ENCODE measurements at regions not wholly inside any gene's neighbourhood (a gene's known extent, or its start where the extent isn't known, plus 50 kb on each side); places are given as distances from the start of the nearest gene placed in this dataset.
"Not testable (repeated sequence)": the region's sequence is repeated elsewhere in the genome, so short reads cannot be mapped to it uniquely, and the experiment has no call there.

DNA sequence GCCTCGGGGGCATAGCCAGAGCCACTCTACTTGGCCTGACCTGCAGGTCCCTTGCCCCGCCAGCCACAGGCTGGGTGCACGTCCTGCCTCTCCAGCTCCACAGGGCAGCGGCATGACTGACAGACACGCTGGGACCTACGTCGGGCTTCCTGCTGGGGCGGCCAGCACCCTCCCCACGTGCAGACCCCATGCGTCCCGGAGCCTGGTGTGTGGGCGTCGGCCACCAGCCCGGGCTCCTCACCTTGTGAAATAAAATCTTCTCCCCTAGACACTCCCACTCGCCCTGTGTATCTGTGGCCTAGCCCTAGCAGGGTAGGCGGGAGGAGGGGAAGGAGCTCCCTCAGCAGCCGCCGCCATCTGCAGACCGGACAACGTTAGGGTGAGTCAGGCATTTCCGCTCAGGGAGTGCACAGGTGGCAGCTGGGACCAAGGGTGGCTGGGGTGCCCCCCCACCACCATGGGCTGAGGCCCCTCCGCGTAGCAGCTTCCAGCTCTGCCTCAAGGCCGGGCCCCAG, 119.5 kb downstream of the IGLL1 start:
- DNase-seq (ENCODE audit: low read depth, low spot score), result not testable (repeated sequence)

DNA sequence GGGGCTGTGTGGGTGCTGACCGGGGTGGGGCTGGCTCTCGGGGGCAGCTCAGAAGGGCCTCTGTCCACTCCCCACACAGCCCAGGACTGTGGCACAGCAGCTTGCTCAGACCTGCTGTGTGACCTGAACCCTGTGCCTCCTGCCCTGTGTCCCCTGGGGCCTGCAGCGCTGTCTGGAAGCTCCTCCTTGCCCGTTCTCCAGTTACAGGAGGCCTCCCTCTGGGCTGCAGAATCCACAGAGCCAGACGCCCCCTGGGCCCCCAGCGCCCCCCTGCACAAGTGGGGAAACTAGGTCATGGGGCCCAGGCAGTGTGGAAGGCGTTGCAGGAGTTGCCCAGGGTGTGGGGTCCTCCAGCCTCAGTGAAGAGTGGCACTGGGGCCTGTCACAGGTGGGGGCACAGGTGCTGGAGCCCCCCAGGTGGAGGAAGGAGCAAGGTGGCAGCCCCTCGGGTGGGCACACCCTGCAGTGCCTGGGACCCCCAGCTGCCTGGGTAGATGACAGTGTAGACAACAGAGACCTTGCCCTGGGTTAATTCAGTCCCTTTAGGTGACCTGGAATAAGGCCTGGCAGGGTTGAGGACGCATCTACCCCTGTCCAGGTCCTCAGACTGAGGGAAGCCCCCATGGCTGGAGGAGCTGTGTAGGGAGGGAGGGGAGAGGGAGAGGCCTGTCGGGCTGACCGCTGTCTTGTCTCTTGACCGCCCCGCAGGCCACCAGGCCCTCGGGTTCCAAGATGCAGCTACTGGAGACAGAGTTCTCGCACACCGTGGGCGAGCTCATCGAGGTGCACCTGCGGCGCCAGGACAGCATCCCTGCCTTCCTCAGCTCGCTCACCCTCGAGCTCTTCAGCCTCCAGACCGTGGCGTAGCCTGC, 120.2 kb downstream of the IGLL1 start:
- DNase-seq (ENCODE audit: low read depth, low spot score), result not testable (repeated sequence)

DNA sequence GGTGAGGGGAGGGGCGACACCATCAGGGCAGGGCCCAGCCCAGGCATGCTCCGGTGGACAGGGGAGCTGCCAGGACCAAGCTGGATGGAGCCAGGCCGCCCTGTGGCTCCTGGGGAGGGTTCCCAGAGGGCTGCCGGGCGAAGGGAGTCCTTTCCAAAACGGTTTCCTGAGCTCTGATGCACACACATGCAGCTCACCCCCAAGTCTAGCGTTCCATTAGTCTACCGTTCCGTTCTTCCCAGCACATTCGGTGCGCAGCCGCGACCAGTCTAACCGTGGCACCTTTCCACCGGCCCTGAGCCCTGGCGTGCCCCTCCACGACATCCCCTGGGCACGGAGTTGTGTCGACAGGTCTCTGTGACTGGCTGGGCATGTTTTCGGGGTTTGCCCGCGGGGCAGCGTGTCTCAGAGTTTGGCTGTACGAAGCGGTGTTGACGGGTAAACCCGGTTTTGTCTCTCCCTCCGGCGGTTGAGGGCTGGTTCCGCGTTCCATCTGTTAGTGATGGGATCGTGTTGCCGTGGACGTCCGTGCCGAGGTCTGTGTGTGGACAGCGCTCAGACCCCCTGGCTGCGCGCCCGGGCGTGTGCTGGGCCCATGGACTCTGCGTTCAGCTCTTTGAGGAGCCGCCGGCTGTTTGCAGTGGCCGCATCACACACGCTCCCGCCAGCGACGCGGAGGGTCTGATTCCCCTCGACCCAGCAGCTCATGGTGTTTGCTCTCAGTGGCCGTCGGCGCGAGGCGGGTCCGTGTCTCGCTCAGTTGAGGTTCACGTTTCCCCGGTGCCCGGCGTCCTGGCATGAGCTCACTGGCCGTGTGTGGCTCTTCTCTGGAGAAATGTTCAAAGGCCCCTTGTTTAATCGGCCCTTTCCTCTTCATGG, 121.2 kb downstream of the IGLL1 start:
- DNase-seq (ENCODE audit: low read depth, low spot score), result no peak

DNA sequence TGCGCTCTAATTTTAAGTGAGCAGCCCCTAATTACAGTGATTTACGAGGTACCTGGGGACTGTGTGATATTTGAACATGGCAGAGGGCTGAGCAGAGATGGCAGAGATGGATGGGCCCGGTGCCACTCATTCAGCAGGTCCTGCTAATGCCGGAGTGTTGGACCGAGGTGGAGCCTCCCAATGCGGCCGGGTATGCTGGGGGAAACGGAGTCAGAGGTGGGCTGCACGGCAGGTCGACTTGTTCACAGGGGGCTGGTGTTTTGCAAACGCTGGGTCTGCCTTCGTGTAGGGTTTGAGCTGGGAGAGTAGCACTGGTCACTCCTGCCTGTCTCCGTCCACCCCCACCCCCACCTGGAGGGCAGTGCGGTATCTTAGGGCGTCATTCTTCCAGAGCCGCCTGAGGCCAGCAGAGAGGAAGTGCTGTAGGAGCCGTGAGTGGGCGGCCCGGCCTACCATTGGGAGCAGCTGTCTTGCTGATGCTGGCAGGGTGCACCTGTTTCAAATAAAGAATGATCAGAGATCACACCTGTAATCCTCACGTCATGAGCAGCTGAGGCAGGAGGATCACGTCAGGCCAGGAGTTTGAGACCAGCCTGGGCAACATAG, 122.6 kb downstream of the IGLL1 start:
- no peak for DNase-seq (ENCODE audit: low read depth, low spot score)

DNA sequence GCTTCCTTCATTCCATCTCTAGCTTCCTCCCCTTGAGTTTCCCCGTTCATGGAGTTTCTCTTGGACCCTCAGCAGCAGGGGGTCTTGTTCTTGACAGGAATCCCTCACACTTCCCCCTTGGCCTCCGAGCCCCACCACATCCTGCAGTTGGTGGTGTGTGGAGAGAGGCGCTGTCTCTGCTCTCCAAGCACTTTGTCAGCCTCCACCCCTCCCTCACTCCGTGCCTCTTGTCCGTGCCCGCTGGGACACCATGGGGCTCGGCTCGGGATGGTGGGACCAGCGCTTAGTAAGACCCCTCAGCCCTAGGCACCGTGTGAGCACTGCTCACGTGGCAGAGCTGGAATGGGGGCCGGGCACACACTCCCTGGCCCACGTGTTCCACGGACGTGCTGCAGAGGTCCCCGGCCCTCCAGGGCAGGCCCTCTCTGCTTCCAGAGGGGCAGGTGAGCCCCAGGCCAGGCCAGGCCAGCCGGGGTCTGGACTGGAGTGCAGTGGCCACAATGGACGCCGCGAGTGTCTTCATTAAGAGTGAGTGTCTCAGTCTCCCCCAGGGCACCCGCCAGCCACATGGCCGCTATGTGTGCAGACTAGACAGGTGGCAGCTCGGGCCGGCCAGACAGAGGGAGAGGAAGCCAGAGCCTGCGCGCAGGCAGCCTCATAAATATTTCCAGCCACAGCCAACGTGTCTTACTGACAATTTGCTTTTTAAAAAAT, 123.3 kb downstream of the IGLL1 start:
- DNase-seq (ENCODE audit: low read depth, low spot score), result not testable (repeated sequence)

DNA sequence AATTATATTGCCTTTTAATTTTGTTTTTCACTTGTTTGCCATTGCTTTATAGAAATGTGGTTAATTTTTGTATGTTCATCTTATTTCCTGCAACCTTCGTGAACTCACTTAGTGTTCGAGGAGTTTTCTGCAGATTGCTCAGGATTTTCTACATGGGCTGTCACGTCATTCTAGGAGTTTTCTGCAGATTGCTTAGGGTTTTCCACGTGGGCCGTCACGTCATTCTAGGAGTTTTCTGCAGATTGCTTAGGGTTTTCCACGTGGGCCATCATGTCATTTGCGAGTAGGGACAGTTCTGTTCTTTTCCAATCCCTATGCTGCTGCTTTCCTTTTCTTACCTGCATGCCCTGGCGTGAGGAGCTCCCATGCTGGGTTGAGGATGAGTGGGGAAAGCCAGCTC, 125.7 kb downstream of the IGLL1 start:
- not testable (repeated sequence) for DNase-seq (ENCODE audit: low read depth, low spot score)

DNA sequence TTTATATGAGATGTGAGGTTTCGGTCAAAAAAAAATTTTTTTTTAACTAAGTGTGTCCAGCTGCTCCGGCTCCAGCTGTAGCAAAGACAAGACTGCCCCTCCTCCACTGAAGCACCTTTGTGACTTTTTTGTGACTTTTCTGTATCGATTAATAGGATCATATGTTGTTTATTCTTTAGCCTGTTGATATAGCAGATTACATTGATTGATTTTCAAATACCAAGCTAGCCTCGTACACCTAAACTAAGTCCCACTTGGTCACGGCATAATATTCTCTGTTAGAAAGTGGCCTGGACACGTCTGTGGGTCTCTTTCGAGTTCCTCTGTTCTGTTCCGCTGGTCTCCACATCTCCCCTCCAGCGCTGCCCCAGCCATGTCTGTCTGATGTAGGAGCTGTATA, 126.8 kb downstream of the IGLL1 start:
- no peak for DNase-seq (ENCODE audit: low read depth, low spot score)

DNA sequence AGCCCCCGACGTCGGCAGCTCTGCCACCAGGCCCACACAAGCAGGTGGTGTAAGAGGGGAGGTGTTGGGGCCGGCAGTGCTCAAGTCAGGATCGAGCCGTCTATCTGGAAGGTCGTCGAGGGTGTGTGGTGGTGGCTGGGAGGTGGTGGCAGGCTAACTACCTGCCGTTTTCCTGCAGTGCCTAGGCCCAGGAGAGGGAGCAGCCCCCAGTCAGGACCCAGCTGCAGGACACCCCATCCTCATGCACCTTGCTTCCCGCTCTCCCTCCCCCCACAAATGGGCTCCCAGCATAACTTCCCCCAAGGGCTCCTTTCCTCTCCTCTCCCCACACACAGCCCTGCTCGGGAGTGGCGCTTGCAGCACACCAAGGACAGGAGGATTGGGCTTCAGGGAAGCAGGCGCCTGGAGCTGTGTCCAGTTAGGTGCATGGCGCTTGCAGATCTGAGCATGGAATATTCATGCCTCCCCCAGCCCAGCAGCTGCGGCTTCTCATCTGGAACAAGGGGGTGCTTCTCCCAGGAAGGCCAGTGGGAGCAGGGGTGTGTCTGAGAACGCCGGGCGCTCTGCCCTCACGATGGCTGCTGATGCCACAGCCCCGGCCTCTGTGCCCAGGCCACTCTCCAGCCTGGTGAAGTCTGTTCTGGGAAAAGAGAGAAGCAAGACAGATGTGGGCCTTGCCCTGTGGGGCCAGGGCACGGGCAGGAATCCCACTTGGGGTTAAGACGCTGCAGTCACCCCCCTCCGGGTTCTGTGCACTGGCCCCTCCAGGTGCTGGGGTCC, 127.7 kb downstream of the IGLL1 start:
- DNase-seq (ENCODE audit: low read depth, low spot score), result no peak

DNA sequence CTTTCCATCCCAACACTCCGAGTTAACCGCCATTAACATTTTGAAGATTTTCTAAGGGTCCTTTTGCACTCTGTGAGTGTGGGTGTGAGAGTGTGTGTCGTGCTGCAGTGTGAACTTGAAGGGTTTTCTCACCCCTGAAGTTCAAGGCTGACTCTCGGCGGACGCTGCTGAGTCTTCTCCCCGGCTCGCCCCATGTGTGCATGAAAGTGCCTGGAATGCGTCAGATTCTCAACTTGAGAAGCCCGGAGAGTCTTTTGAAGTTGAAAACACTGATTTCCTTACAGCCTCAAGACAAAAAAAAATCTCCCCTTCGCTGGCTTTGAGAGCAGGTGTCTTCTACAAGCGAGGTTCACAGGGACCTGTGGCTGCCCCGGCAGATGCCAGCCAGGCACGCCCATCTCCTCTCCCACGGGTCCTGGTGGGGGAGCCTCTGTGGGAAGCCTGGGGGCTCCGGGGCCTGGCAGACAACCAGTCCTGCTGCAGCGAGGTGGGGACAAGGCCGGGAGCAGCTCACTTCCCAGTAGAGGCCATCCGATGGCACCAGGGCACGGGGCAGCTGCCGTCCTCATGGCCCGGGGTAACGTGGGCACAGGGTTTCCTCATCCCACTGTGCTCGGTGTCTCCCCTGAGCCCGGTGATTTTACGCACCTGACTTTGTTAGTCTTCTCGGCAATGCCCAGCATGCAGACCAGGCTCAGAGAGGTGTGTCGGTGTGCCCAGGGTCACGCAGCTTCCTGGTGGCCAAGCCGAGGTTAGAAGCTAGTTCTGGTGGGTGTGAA, 128.4 kb downstream of the IGLL1 start:
- not testable (repeated sequence) for DNase-seq (ENCODE audit: low read depth, low spot score)

DNA sequence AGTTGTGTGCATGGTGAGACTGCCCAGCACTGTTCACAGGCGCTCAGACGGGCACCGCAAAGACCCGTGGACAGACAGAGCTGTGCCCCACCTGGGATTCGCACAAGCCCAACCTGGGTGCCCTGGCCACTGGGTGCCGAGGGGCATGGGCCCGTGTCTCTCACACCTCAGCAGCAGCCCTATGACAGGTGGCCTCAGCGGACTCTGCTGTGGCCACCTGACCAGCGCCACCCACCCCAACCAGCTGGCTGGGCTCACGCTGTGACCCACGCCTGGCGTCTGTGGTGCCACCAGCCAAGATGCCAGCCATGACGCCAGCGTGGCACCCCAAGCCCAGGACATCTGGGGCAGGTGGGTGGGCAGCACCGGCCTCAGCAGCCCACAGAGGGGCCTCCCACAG, 129.3 kb downstream of the IGLL1 start:
- DNase-seq (ENCODE audit: low read depth, low spot score), result not testable (repeated sequence)

DNA sequence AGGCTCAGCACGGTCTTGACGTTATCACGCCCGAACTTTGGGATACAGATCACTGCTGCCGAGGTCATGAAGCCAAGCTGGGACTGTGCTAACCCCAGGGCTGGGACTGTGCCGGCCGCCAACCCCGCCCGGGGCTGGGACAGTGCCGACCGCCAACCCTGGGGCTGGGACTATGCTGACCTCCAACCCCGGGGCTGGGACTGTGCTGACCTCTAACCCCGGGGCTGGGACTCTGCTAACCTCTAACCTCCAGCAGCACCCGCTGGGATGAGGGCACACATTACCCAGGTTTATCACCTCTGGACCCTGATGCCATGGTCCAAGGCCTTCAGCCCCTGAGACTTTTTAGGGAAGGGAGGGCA, 129.7 kb downstream of the IGLL1 start:
- no peak for DNase-seq (ENCODE audit: low read depth, low spot score)

DNA sequence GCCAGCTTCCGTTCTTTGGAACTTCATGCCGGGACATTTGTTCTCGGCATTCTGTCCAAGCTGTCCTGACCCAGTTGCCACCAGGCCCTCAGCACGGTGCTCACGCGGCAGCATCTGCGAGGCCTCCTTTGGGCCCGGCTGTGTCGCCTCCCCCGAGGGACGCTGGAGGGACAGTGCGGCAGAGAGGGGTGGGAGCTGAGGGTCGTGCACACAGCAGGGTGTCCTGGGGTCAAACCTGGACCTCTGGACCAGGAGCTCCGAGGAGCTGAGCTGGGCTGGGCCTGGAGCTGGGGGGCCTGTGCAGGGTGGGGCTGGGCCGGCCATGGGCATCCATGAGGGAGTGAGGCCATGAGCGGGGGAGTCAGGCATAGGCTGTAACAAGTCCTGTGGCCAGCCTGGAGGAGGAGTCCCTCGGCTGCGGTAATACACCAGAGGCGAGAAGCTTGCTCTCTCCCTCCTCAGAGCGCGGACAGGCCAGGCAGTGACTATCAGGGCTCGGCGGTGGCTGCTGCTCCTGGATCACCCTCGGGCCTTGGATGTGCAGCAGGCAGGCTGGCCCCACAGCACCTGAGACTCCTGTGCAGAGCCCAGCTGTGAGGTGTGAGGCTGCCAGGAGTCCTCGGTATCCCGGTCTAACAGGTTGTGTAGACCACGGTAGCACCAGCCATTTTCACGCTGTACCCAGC, 130.2 kb downstream of the IGLL1 start:
- DNase-seq (ENCODE audit: low read depth, low spot score), result not testable (repeated sequence)

DNA sequence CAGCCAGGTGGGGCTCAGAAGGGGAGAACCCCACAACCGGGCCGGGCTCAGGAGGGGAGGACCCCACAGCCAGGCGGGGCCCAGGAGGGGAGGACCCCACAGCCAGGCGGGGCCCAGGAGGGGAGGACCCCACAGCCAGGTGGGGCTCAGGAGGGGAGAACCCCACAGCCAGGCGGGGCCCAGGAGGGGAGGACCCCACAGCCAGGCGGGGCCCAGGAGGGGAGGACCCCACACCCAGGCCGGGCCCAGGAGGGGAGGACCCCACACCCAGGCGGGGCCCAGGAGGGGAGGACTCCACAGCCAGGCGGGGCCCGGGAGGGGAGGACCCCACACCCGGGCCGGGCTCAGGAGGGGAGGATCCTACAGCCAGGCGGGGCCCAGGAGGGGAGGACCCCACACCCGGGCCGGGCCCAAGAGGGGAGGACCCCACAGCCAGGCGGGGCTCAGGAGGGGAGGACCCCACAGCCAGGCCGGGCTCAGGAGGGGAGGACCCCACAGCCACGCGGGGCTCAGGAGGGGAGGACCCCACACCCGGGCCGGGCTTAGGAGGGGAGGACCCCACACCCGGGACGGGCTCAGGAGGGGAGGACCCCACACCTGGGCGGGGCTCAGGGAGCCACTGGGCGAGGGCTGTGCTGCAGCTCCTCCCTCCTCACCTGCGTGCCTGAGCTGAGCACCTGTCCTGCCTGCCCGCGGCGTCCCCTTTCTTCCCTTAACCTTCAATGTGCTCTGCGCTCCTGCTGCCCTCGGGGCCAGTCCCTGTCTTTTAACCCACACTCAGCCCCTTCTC, 131.4 kb downstream of the IGLL1 start:
- not testable (repeated sequence) for DNase-seq (ENCODE audit: low read depth, low spot score)

DNA sequence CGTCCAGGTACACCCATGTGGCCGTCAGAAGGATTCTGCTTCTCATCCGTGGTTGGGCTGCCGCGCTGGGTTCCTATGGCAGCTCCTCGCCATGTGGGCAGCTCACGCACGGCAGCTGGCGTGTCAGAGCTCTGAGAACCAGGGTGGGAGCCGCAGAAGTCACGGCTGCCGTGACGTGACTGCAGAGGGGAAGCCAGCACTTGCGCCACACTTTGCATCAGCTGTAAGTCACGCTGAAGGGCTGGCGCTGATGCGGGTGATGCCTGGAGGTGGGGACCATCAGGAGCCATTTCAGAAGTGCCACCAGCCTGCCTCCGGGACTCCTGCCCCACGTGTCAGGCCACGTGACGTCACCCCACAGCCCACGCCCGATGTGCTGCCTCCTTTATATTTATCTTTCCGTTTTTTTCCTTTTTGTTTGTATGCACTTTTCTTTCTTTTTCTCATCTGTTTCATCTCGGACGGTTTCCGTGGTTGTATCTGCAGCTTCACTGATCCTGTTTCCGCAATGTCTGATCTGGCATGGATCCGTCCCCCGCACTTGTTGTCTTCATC, 133.2 kb downstream of the IGLL1 start:
- DNase-seq (ENCODE audit: low read depth, low spot score), result no peak

DNA sequence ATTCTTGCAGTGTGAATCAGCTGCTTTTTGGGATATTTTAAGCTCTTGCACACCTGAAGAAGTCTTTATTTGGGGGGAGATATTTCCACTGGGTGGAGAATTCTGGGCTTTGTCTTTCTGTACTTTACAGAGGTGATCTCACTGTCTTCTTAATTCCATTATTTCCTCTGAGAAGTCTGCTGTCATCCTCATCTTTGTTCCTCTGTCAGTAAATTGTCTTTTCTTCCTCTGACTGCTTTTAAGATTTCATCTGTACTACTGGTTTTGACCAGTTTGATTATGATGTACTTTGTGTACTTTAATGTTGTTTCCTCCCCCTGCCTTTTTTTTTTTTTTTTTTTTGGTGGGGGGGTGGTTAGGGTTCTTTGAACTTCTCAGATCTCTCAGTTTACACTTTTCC, 133.9 kb downstream of the IGLL1 start:
- DNase-seq (ENCODE audit: low read depth, low spot score), result not testable (repeated sequence)

DNA sequence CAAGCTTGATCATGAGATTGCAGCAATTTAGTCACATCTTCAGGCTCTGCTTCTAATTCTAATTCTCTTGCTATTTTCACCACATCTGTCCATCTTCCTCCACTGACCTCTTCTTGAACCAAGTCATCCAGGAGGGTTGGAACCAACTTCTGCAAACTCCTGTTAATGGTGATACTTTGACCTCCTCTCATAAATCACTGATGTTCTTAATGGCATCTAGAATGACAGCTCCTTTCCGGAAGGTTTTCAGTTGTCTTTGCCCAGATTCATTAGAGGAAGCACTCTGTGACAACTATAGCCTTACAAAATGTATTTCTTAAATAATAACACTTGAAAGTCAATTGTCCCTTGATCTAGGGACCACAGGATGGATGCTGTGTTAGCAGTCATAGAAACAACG, 136.2 kb downstream of the IGLL1 start:
- DNase-seq (ENCODE audit: low read depth, low spot score), result not testable (repeated sequence)

DNA sequence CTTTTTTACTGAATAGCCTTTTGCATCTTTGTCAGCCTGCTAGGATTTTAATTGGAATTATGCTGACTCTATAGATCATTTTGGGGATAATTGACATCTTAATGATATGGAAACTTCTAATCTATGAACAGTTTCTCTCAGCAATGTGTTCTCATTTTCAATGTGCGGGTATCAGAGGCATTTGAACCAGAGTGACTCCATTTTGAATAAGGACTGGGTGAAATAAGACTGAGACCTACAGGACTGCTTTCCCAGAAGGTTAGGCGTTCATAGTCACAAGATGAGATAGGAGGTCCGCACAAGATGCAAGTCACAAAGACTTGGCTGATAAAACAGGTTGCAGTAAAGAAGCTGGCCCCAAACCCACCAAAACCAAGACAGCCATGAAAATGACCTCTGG, 140.5 kb downstream of the IGLL1 start:
- not testable (repeated sequence) for DNase-seq (ENCODE audit: low read depth, low spot score)

DNA sequence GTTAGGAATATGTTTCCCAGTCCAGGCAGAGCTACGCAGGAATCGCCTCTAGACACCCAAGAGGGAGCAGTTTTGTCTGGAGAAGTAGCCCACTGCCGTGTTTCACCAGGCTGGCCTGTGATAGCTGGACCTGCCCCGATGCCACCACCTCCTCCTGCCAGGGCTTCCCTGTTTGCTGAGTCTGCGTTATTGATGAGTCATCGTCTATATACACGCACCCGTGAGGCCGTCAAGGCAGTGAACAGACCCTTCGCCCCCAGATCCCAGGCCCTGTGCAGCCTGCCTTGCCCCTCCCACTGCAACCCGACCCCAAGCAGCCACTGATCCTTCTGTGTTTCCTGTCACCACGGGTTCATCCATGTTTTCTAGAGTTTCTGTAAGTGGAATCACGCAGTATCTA, 141.9 kb downstream of the IGLL1 start:
- no peak for DNase-seq (ENCODE audit: low read depth, low spot score)

All from iPS DF 19.7 (cell line).